DMS 273 treated with DMSO at 0.1 percent for 48 hours (cell line): ENCODE measurements at regions not wholly inside any gene's neighbourhood (a gene's known extent, or its start where the extent isn't known, plus 50 kb on each side); places are given as distances from the start of the nearest gene placed in this dataset.
"Not testable (repeated sequence)": the region's sequence is repeated elsewhere in the genome, so short reads cannot be mapped to it uniquely, and the experiment has no call there.

Source experiments
- DNase-seq: peaks from one replicate; lab custom pipeline; 2025; lab: John Stamatoyannopoulos, UW

GRCh38 chr15:53031469-53031868 lies 241.3 kb upstream of the ONECUT1 start:
- no peak for DNase-seq

GRCh38 chr15:53022788-53023187 lies 232.7 kb upstream of the ONECUT1 start:
- no peak for DNase-seq

- no peak for DNase-seq
Observed at GRCh38 chr15:53013329-53013728, 223.2 kb upstream of the ONECUT1 start.

GRCh38 chr15:53011779-53012178 lies 221.6 kb upstream of the ONECUT1 start:
- DNase-seq = not testable (repeated sequence)

- no peak for DNase-seq
Observed at GRCh38 chr15:53009093-53009492, 219.0 kb upstream of the ONECUT1 start.

GRCh38 chr15:53000409-53000808 lies 210.3 kb upstream of the ONECUT1 start:
- DNase-seq = no peak

- DNase-seq = no peak
Observed at GRCh38 chr15:52997123-52997522, 207.0 kb upstream of the ONECUT1 start.

GRCh38 chr15:52994290-52994689 lies 204.2 kb upstream of the ONECUT1 start:
- DNase-seq = no peak

GRCh38 chr15:52984507-52984906 lies 194.4 kb upstream of the ONECUT1 start:
- DNase-seq = no peak

GRCh38 chr15:52980446-52980845 lies 190.3 kb upstream of the ONECUT1 start:
- DNase-seq = no peak

- DNase-seq = no peak
Observed at GRCh38 chr15:52976516-52977075, 186.5 kb upstream of the ONECUT1 start.

- DNase-seq = no peak
Observed at GRCh38 chr15:52975941-52976449, 185.9 kb upstream of the ONECUT1 start.

- no peak for DNase-seq
Observed at GRCh38 chr15:52963865-52964264, 173.7 kb upstream of the ONECUT1 start.

GRCh38 chr15:52960283-52960682 lies 170.1 kb upstream of the ONECUT1 start:
- no peak for DNase-seq

GRCh38 chr15:52943746-52944145 lies 153.6 kb upstream of the ONECUT1 start:
- no peak for DNase-seq

- no peak for DNase-seq
Observed at GRCh38 chr15:52936489-52936888, 146.4 kb upstream of the ONECUT1 start.

- DNase-seq = no peak
Observed at GRCh38 chr15:52925130-52925529, 135.0 kb upstream of the ONECUT1 start.

- no peak for DNase-seq
Observed at GRCh38 chr15:52924630-52925029, 134.5 kb upstream of the ONECUT1 start.

- DNase-seq = no peak
Observed at GRCh38 chr15:52923626-52924025, 133.5 kb upstream of the ONECUT1 start.

GRCh38 chr15:52922871-52923270 lies 132.7 kb upstream of the ONECUT1 start:
- DNase-seq = no peak

GRCh38 chr15:52912172-52912571 lies 122.0 kb upstream of the ONECUT1 start:
- DNase-seq = no peak

- DNase-seq = no peak
Observed at GRCh38 chr15:52893338-52893737, 103.2 kb upstream of the ONECUT1 start.

- no peak for DNase-seq
Observed at GRCh38 chr15:52879904-52880303, 89.8 kb upstream of the ONECUT1 start.

- DNase-seq = no peak
Observed at GRCh38 chr15:52879145-52879544, 89.0 kb upstream of the ONECUT1 start.
